H1 (cell line): ENCODE measurements at regions not wholly inside any gene's neighbourhood (a gene's known extent, or its start where the extent isn't known, plus 50 kb on each side); places are given as distances from the start of the nearest gene placed in this dataset.
"Not testable (repeated sequence)": the region's sequence is repeated elsewhere in the genome, so short reads cannot be mapped to it uniquely, and the experiment has no call there.

Experiments used
- CTCF ChIA-PET: fragments of 300-600 bp; sonication (Branson Sonifier 250); formaldehyde crosslinking; loops from one replicate; lab custom pipeline; 2021; ENCODE audit not compliant: partially characterized antibody; lab: Charles Lee
- POLR2A ChIA-PET: fragments of 300-600 bp; sonication (Branson Sonifier 250); formaldehyde crosslinking; loops from one replicate; lab custom pipeline; 2021; ENCODE audit warnings: inconsistent platforms; ENCODE audit not compliant: partially characterized antibody; lab: Charles Lee
- DNase-seq, 2 experiments: peaks; one replicate each; pipeline versions ENCODE4 v3.0.0 to v3.0.0-alpha.2; 2010 to 2022; ENCODE audit warnings: low spot score in 2 of 2, low read depth in 1 of 2, mixed read lengths in 1 of 2
- FAIRE-seq: peaks from 2 replicates; lab custom pipeline; 2011; peaks lifted over from hg19 to GRCh38; lab: Jason Lieb, UNC
- H2AFZ ChIP-seq: 2 replicates; pipeline ENCODE4 v1.8.1; 2012; ENCODE audit warnings: low read length, inconsistent platforms
- H2AK5ac ChIP-seq: 2 replicates; pipeline ENCODE4 v1.6.1; 2013; ENCODE audit warnings: low read depth, low read length
- H2BK120ac ChIP-seq: replicated peaks from 2 replicates; pipeline ENCODE3; 2013; ENCODE audit warnings: low read depth, low read length, inconsistent platforms
- H2BK12ac ChIP-seq: 2 replicates; pipeline ENCODE4 v1.6.1; 2013; ENCODE audit warnings: low read depth, low read length
- H2BK15ac ChIP-seq: 2 replicates; pipeline ENCODE4 v1.6.1; 2013; ENCODE audit warnings: low read length
- H2BK20ac ChIP-seq: 2 replicates; pipeline ENCODE4 v1.6.1; 2013; ENCODE audit warnings: low read length
- H2BK5ac ChIP-seq: 2 replicates; pipeline ENCODE4 v1.6.1; 2013; ENCODE audit warnings: low read depth, low read length
- H3K14ac ChIP-seq: 2 replicates; pipeline ENCODE4 v1.6.1; 2013; ENCODE audit warnings: inconsistent platforms; ENCODE audit not compliant: insufficient read length
- H3K18ac ChIP-seq: 2 replicates; pipeline ENCODE4 v1.6.1; 2013; ENCODE audit warnings: low read length; ENCODE audit errors: extremely low read depth
- H3K23ac ChIP-seq: 2 replicates; pipeline ENCODE4 v1.6.1; 2013; ENCODE audit warnings: inconsistent platforms; ENCODE audit not compliant: insufficient read length
- H3K23me2 ChIP-seq: 2 replicates; pipeline ENCODE4 v1.6.1; 2013; ENCODE audit warnings: low read depth, low read length
- H3K27ac ChIP-seq: 2 replicates; pipeline ENCODE4 v1.6.1; 2011; ENCODE audit warnings: low read depth, low read length, inconsistent platforms
- H3K27me3 ChIP-seq, 4 experiments: replicated peaks in 1 of 4; 1 replicate in 1 of 4; 2 replicates in 3 of 4; pipeline versions ENCODE4 v1.6.1 to v1.8.1; 2011 to 2013; ENCODE audit warnings: low read length in 3 of 4, mild to moderate bottlenecking in 3 of 4, inconsistent platforms in 2 of 4, mixed read lengths in 2 of 4, moderate library complexity in 1 of 4; ENCODE audit not compliant: control insufficient read depth in 3 of 4, insufficient read depth in 3 of 4; ENCODE audit errors: extremely low read depth in 1 of 4
- H3K36me3 ChIP-seq, 4 experiments: 2 replicates each; pipeline versions ENCODE4 v1.6.1 to v1.8.1; 2011 to 2013; ENCODE audit warnings: mild to moderate bottlenecking in 4 of 4, low read length in 3 of 4, moderate library complexity in 2 of 4, control low read depth in 1 of 4, inconsistent platforms in 1 of 4; ENCODE audit not compliant: insufficient read depth in 4 of 4, control insufficient read depth in 2 of 4
- H3K4ac ChIP-seq: replicated peaks from 2 replicates; pipeline ENCODE3; 2013; ENCODE audit warnings: low read length, low read depth, mixed read lengths, inconsistent platforms; ENCODE audit not compliant: insufficient read length
- H3K4me1 ChIP-seq, 4 experiments: replicated peaks in 1 of 4; 1 replicate in 1 of 4; 2 replicates in 3 of 4; pipeline versions ENCODE4 v1.6.1 to v1.8.1; 2011 to 2013; ENCODE audit warnings: low read length in 3 of 4, inconsistent platforms in 2 of 4, mixed read lengths in 1 of 4; ENCODE audit not compliant: insufficient read depth in 4 of 4, control insufficient read depth in 3 of 4
- H3K4me2 ChIP-seq, 2 experiments: 2 replicates each; pipeline versions ENCODE4 v1.6.1 to v1.8.1; 2011 to 2013; ENCODE audit warnings: low read depth in 2 of 2, low read length in 2 of 2, control low read depth in 1 of 2, inconsistent platforms in 1 of 2, mild to moderate bottlenecking in 1 of 2; ENCODE audit not compliant: insufficient read depth in 1 of 2
- H3K4me3 ChIP-seq, 4 experiments: fragments of 200-600, 300-600 bp in 1 of 4; sonication (generic), shearing (Covaris generic), sonication (Bioruptor Twin) in 1 of 4; 2 replicates each; pipeline versions ENCODE4 v1.5.1 to v1.8.1; 2011 to 2016; ENCODE audit warnings: low read length in 4 of 4, low read depth in 3 of 4, control low read depth in 2 of 4, inconsistent platforms in 2 of 4, mild to moderate bottlenecking in 2 of 4, mixed read lengths in 1 of 4, moderate library complexity in 1 of 4; ENCODE audit not compliant: insufficient read depth in 2 of 4; ENCODE audit errors: extremely low read depth in 1 of 4
- H3K56ac ChIP-seq: replicated peaks from 2 replicates; pipeline ENCODE3; 2013; ENCODE audit warnings: low read depth, mild to moderate bottlenecking, mixed read lengths, low read length, inconsistent platforms; ENCODE audit not compliant: insufficient read length
- H3K79me1 ChIP-seq: 2 replicates; pipeline ENCODE4 v1.6.1; 2013; ENCODE audit warnings: low read depth, low read length, control low read depth
- H3K79me2 ChIP-seq, 2 experiments: 2 replicates each; pipeline versions ENCODE4 v1.6.1 to v1.8.1; 2012 to 2013; ENCODE audit warnings: low read length in 2 of 2, mild to moderate bottlenecking in 2 of 2, inconsistent platforms in 1 of 2; ENCODE audit not compliant: insufficient read depth in 2 of 2, control insufficient read depth in 1 of 2
- H3K9ac ChIP-seq, 4 experiments: replicated peaks in 1 of 4; 1 replicate in 1 of 4; 2 replicates in 3 of 4; pipeline versions ENCODE4 v1.6.1 to v1.8.1; 2011 to 2013; ENCODE audit warnings: low read depth in 3 of 4, low read length in 3 of 4, control low read depth in 2 of 4, mild to moderate bottlenecking in 2 of 4, moderate library complexity in 2 of 4, inconsistent platforms in 1 of 4; ENCODE audit errors: extremely low read depth in 1 of 4
- H3K9me3 ChIP-seq, 2 experiments: 2 replicates each; pipeline versions ENCODE4 v1.6.1 to v1.8.1; 2012 to 2013; ENCODE audit warnings: mild to moderate bottlenecking in 2 of 2, moderate library complexity in 2 of 2, control low read depth in 1 of 2, inconsistent platforms in 1 of 2, low read depth in 1 of 2, low read length in 1 of 2, mixed read lengths in 1 of 2; ENCODE audit not compliant: insufficient read depth in 2 of 2
- H4K20me1 ChIP-seq, 2 experiments: replicated peaks in 1 of 2; 2 replicates each; pipeline versions ENCODE3 to v1.8.1; 2011 to 2013; ENCODE audit warnings: inconsistent platforms in 2 of 2, low read length in 2 of 2, mild to moderate bottlenecking in 1 of 2; ENCODE audit not compliant: insufficient read depth in 2 of 2, control insufficient read depth in 1 of 2
- H4K5ac ChIP-seq: 2 replicates; pipeline ENCODE4 v1.6.1; 2013; ENCODE audit warnings: low read length, low read depth, mixed read lengths, inconsistent platforms; ENCODE audit not compliant: insufficient read length
- H4K8ac ChIP-seq: 2 replicates; pipeline ENCODE4 v1.8.0; 2013; ENCODE audit warnings: mild to moderate bottlenecking, moderate library complexity, low read length, inconsistent platforms; ENCODE audit not compliant: insufficient read depth; ENCODE audit errors: extremely low read depth
- H4K91ac ChIP-seq: replicated peaks from 2 replicates; pipeline ENCODE3; 2013; ENCODE audit warnings: low read length, mixed read lengths, inconsistent platforms; ENCODE audit not compliant: insufficient read length
- BACH1 ChIP-seq: IDR thresholded peaks from 2 replicates; pipeline ENCODE4 v1.6.1; 2012; ENCODE audit warnings: low read length, improper control_type of control experiment
- MAFK ChIP-seq: IDR thresholded peaks from 2 replicates; pipeline ENCODE4 v1.6.1; 2012; ENCODE audit warnings: low read depth, mild to moderate bottlenecking, improper control_type of control experiment, low read length
- WGBS, 2 experiments: shearing (Covaris generic) in 1 of 2; methylation state at CpG; one replicate each; pipeline versions ENCODE4 v1.1.6 to v1.1.7; 2013 to 2015; ENCODE audit warnings: low lambda C conversion rate in 2 of 2, mixed read lengths in 2 of 2, inconsistent platforms in 1 of 2, low coverage in 1 of 2, missing lambda C conversion rate in 1 of 2; ENCODE audit not compliant: insufficient replicate concordance in 2 of 2, insufficient coverage in 1 of 2, insufficient read length in 1 of 2; ENCODE audit errors: extremely low coverage in 1 of 2, missing lambda C conversion rate in 1 of 2; 5-methylcytosine and 5-hydroxymethylcytosine counted together

- H3K27ac ChIP-seq, FAIRE-seq, H4K20me1 ChIP-seq, H3K9ac ChIP-seq, H3K9me3 ChIP-seq, H3K4me2 ChIP-seq, H4K8ac ChIP-seq, H2BK15ac ChIP-seq, H3K4me3 ChIP-seq, H2AK5ac ChIP-seq, H3K27me3 ChIP-seq, H2BK5ac ChIP-seq, H2BK120ac ChIP-seq, H3K56ac ChIP-seq, H3K4ac ChIP-seq, H4K91ac ChIP-seq, H2AFZ ChIP-seq, POLR2A ChIA-PET, H3K23me2 ChIP-seq, H3K4me1 ChIP-seq, H3K79me1 ChIP-seq, H4K5ac ChIP-seq, DNase-seq, H3K14ac ChIP-seq, H3K18ac ChIP-seq, H2BK12ac ChIP-seq, H3K36me3 ChIP-seq, H3K23ac ChIP-seq, H2BK20ac ChIP-seq, H3K79me2 ChIP-seq: not testable (repeated sequence)
- WGBS, 2 experiments, result 85% methylated on average over 7 of the region's 7 CpGs; no CpG with 5 or more reads in 1 of the 2 experiments
- TF ChIP-seq MAFK, result peak; percentile 38; the same call in 1 of the 2 replicates
- TF ChIP-seq BACH1, result peak; percentile 73
- CTCF ChIA-PET, result interaction anchor here (1.3 kb wide), 1 partner anchor 39 kb away, joined by 3 read pairs; no protein-coding TSS in a partner anchor
Measured at GRCh38 chr4:85196015-85196414, 229.5 kb upstream of the WDFY3 start.
